SJCRH30 (cell line): ENCODE measurements at regions not wholly inside any gene's neighbourhood (a gene's known extent, or its start where the extent isn't known, plus 50 kb on each side); places are given as distances from the start of the nearest gene placed in this dataset.

Source experiments
- DNase-seq, 2 experiments: peaks; one replicate each; pipeline ENCODE4 v3.0.0-alpha.2; 2015 to 2020
- H3K27ac ChIP-seq: fragments of 250-450 bp; sonication (Bioruptor Pico); 2 replicates; pipeline ENCODE4 v1.5.1; 2020; ENCODE audit warnings: mild to moderate bottlenecking, moderate library complexity
- H3K27me3 ChIP-seq: fragments of 250-450 bp; sonication (Bioruptor Pico); 2 replicates; pipeline ENCODE4 v1.5.1; 2020; ENCODE audit warnings: mild to moderate bottlenecking, moderate library complexity
- H3K36me3 ChIP-seq: fragments of 250-450 bp; sonication (Bioruptor Pico); 2 replicates; pipeline ENCODE4 v1.5.1; 2020; ENCODE audit warnings: mild to moderate bottlenecking, moderate library complexity
- H3K4me1 ChIP-seq: fragments of 250-450 bp; sonication (Bioruptor Pico); 2 replicates; pipeline ENCODE4 v1.5.1; 2020; ENCODE audit warnings: mild to moderate bottlenecking, moderate library complexity
- H3K4me3 ChIP-seq: fragments of 250-450 bp; sonication (Bioruptor Pico); 2 replicates; pipeline ENCODE4 v1.5.1; 2020; ENCODE audit warnings: mild to moderate bottlenecking, moderate library complexity
- H3K9me3 ChIP-seq: fragments of 250-450 bp; sonication (Bioruptor Pico); replicated peaks from 2 replicates; pipeline ENCODE4 v1.5.1; 2020; ENCODE audit warnings: mild to moderate bottlenecking, moderate library complexity

- Histone ChIP-seq H3K27me3 (no peaks in the 10 kb centered on the region), H3K36me3 (no peaks in the 10 kb centered on the region), H3K27ac (no peak overlapping the region), H3K4me3 (no peak overlapping the region), H3K9me3 (no peaks in the 10 kb centered on the region), H3K4me1 (0 out of 2 replicates have a peak, but pooled peaks cover 5% of the 10 kb centered on the region)
- DNase-seq, result no peak
Measured at GRCh38 chr2:76639171-76639680, 883.0 kb downstream of the LRRTM4 start.

GRCh38 chr2:76633276-76633921 is 888.8 kb downstream of the LRRTM4 start:
- Histone ChIP-seq H3K9me3 (no peaks in the 10 kb centered on the region), H3K27ac (no peak overlapping the region), H3K27me3 (no peaks in the 10 kb centered on the region), H3K4me3 (no peak overlapping the region), H3K36me3 (no peaks in the 10 kb centered on the region), H3K4me1 (no peaks in the 10 kb centered on the region)
- DNase-seq, result no peak

GRCh38 chr2:76625101-76625500 is 897.1 kb downstream of the LRRTM4 start:
- Histone ChIP-seq H3K4me3 (peak overlapping the region; percentile 5), H3K4me1 (peaks cover 20% of the 10 kb centered on the region), H3K9me3 (no peaks in the 10 kb centered on the region; the same call in 1 of the 2 replicates), H3K27ac (peak overlapping the region; percentile 50), H3K36me3 (no peaks in the 10 kb centered on the region), H3K27me3 (no peaks in the 10 kb centered on the region)
- DNase-seq, result peak; percentile 78 to 90

DNA sequence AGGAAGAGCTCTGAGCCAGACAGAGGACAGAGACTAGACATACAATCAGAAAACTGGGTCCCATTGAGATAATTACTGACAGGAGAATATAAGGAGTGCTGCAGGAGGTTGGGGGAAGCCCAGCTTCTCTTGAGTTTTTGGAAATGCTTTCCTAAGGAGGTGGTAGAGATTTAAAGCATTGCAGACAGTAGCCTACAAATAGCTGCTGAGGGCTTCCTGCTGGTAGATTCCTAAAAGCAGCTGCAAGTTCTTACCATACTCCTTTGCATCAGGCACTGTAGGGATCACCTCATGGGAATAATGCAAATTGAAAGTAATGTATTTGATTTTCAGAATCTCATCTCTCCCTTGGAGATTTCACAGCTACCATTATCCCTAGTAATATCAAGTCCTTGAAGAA is 902.6 kb upstream of the GCFC2 start:
- no peaks in the 10 kb centered on the region for H3K36me3 ChIP-seq
- H3K4me1 ChIP-seq, result no peaks in the 10 kb centered on the region
- H3K9me3 ChIP-seq, result no peaks in the 10 kb centered on the region
- H3K4me3 ChIP-seq, result no peak overlapping the region
- no peak overlapping the region for H3K27ac ChIP-seq
- H3K27me3 ChIP-seq, result 0 out of 2 replicates have a peak, but pooled peaks cover 5% of the 10 kb centered on the region
- DNase-seq, result no peak

DNA sequence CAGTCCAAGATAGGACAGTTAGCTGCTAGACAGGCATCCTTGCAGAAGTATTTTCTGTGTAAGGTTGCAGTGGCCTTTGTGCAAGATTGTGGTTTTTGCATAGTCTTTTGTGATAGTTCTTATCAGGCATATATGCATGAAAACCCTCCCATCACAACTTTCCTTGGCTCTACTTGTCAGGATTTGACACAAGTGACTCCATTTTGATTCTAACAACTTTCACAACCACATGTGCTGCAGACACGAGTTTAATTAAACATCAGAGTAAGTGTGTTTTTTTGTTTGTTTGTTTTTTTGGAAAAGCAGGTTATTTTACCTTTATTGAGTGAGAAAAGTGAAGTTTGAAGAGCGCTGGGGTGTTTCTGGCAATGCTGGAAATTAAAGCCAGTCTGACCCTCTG is 902.0 kb upstream of the GCFC2 start:
- Histone ChIP-seq H3K27me3 (0 out of 2 replicates have a peak, but pooled peaks cover 5% of the 10 kb centered on the region), H3K9me3 (no peaks in the 10 kb centered on the region), H3K27ac (no peak overlapping the region), H3K4me1 (no peaks in the 10 kb centered on the region), H3K4me3 (no peak overlapping the region), H3K36me3 (no peaks in the 10 kb centered on the region)
- no peak for DNase-seq

DNA sequence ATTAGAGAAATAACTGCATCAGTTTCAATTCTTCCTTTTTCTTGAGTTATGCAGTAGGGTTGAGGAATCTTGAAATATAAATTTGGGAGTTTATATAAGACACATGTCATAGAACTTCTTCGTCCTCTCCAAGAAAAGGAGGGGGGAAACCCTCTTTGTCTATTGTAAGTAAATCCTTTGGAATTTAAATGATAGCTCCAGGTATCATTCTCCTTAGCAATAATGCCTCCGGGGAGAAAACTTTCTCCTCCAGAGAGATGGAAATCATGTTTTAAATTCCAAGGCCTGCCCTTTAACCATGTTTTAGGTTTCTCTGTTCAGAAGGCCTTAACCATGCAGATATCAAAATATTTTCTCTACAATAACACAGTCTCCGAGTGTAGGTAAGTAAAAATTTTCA is 899.7 kb upstream of the GCFC2 start:
- Histone ChIP-seq H3K27ac (no peak overlapping the region), H3K36me3 (no peaks in the 10 kb centered on the region), H3K27me3 (no peaks in the 10 kb centered on the region), H3K9me3 (no peaks in the 10 kb centered on the region), H3K4me1 (no peaks in the 10 kb centered on the region), H3K4me3 (no peak overlapping the region)
- DNase-seq, result no peak

DNA sequence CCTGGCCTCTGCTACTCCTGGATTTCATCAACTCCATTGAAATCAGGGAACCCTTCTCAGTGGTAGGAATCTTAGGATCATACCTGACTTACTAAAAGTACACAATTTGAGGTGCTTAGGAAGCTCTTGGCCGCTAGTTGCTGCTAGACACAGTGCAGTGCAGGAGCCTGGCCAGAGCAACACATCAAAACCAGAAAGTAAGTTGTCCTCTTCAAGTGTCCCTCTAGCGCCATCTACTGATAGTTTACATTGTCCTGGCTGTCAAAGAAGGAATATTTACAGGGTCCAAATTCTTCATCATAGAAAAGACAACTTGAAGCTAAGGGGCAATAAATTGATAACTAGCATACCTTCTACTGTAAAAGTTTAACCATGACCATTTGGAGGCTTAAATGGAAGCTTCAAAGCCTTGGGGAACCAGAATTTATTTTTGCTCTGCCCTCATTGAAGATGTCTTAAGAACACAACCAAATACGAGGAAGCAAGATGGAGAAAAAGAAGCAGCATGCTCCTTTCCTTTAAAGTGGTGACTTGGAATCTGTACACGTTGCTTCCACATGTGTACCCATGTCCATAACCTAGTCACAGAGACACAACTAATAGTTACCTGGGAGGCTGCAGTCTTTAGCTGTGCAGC is 889.1 kb upstream of the GCFC2 start:
- no peak overlapping the region for H3K27ac ChIP-seq
- H3K4me3 ChIP-seq, result no peak overlapping the region
- DNase-seq, result peak; percentile 82 to 92

GRCh38 chr2:76584474-76584873 is 873.8 kb upstream of the GCFC2 start:
- H3K27me3 ChIP-seq, result no peaks in the 10 kb centered on the region
- DNase-seq, result no peak
- H3K4me3 ChIP-seq, result no peak overlapping the region
- H3K4me1 ChIP-seq, result no peaks in the 10 kb centered on the region
- no peak overlapping the region for H3K27ac ChIP-seq
- no peaks in the 10 kb centered on the region for H3K36me3 ChIP-seq
- no peaks in the 10 kb centered on the region for H3K9me3 ChIP-seq

More for the DNA sequence above, 889.1 kb upstream of the GCFC2 start:
- H3K9me3 ChIP-seq, result no peaks in the 10 kb centered on the region
- H3K4me1 ChIP-seq, result no peaks in the 10 kb centered on the region
- H3K27me3 ChIP-seq, result no peaks in the 10 kb centered on the region
- no peaks in the 10 kb centered on the region for H3K36me3 ChIP-seq

DNA sequence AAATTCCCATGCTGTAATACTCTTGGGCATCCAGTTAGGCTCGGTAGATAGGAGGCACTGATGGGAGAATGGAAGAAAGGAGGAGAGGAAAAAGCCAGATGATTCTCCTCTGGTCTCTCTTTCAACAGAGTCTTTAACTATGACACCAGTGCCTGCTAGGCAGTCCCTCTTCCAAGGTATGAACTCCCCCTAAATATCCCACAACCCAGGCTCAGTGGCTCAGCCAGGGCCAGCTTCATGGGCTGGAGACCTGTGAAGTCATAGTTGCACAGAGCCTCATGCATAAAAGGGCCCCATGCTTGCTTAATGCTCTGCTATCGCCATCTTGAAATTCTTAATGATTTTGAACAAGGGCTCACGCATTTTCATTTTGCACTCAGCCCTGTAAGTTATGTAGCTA is 869.2 kb upstream of the GCFC2 start:
- H3K27me3 ChIP-seq, result no peaks in the 10 kb centered on the region
- H3K9me3 ChIP-seq, result no peaks in the 10 kb centered on the region
- H3K4me3 ChIP-seq, result no peak overlapping the region
- H3K4me1 ChIP-seq, result no peaks in the 10 kb centered on the region
- H3K27ac ChIP-seq, result no peak overlapping the region
- no peaks in the 10 kb centered on the region for H3K36me3 ChIP-seq
- DNase-seq, result no peak

- no peak for DNase-seq
- no peak overlapping the region for H3K4me3 ChIP-seq
- H3K36me3 ChIP-seq, result no peaks in the 10 kb centered on the region
- H3K9me3 ChIP-seq, result no peaks in the 10 kb centered on the region
- H3K4me1 ChIP-seq, result no peaks in the 10 kb centered on the region
- no peak overlapping the region for H3K27ac ChIP-seq
- H3K27me3 ChIP-seq, result no peaks in the 10 kb centered on the region
Measured at GRCh38 chr2:76572981-76573380, 862.3 kb upstream of the GCFC2 start.

DNA sequence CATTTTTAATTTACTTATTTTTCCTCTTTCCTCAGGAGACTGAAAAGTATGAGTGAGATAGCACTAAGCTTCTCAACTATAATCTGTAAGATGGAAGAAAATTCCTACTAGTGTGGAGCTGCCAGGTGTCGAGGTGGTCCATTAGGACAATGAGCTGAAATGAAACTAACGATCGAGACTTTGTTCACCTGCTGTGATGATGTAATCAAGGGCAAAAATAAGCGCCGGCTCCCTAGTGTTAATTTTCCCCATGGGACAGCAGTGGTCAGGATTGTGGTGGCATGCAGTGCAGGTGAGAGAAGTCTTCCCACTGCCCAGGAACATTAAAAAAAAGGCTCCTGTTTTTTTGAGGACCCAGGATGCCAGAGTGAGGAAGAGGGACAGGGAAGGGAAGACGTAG is 859.1 kb upstream of the GCFC2 start:
- no peak overlapping the region for H3K4me3 ChIP-seq
- H3K27ac ChIP-seq, result no peak overlapping the region
- no peaks in the 10 kb centered on the region for H3K9me3 ChIP-seq
- H3K36me3 ChIP-seq, result no peaks in the 10 kb centered on the region
- H3K4me1 ChIP-seq, result no peaks in the 10 kb centered on the region
- H3K27me3 ChIP-seq, result no peaks in the 10 kb centered on the region
- no peak for DNase-seq

- H3K9me3 ChIP-seq, result no peaks in the 10 kb centered on the region
- H3K36me3 ChIP-seq, result no peaks in the 10 kb centered on the region
- no peaks in the 10 kb centered on the region for H3K4me1 ChIP-seq
- H3K27ac ChIP-seq, result no peak overlapping the region
- no peak overlapping the region for H3K4me3 ChIP-seq
- DNase-seq, result no peak
- H3K27me3 ChIP-seq, result no peaks in the 10 kb centered on the region
Measured at GRCh38 chr2:76567478-76567877, 856.8 kb upstream of the GCFC2 start.

DNA sequence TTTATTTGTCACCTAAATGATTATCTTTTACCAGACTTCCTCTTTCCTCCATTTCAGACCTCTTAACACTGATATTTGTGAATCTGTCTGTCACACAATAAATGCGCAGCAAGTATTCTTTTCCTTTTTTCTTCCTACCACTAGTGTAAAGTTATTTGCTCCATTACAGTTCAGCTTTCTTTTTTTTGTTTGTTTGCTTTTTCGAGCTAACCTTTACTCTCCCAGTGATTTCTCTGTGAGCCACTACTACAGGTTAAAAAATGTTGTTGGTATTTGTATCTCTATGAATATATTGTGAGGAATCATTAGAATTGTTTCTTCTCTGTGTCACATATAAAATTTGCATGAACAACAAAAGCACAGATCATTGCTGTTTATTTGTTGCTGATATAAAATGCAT is 854.0 kb upstream of the GCFC2 start:
- Histone ChIP-seq H3K36me3 (no peaks in the 10 kb centered on the region), H3K4me1 (no peaks in the 10 kb centered on the region), H3K27ac (no peak overlapping the region), H3K4me3 (no peak overlapping the region), H3K27me3 (no peaks in the 10 kb centered on the region), H3K9me3 (no peaks in the 10 kb centered on the region)
- no peak for DNase-seq

DNA sequence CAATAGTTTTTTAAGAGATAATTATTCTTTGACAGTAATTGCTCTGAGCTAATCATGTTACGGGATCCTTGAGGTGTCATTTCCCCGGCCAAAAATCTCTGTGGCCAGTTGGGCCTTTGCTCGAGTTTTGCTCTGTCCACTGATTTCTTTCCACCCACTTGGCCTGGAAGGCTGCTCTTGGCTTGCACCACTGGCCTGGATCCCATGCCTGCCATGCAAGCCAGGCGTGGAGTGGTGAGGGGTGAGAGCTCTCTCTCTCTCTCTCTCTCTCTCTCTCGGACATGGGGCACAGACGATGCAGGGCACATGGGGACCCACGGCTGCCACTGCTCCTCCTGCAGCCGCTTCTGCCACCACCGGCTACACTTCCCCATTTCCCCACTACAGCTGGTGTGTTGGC is 853.0 kb upstream of the GCFC2 start:
- Histone ChIP-seq H3K4me3 (no peak overlapping the region), H3K27me3 (no peaks in the 10 kb centered on the region), H3K36me3 (no peaks in the 10 kb centered on the region), H3K27ac (no peak overlapping the region), H3K4me1 (no peaks in the 10 kb centered on the region), H3K9me3 (no peaks in the 10 kb centered on the region)
- DNase-seq, result no peak

GRCh38 chr2:76558157-76558556 is 847.4 kb upstream of the GCFC2 start:
- no peak for DNase-seq
- H3K4me3 ChIP-seq, result no peak overlapping the region
- H3K27me3 ChIP-seq, result no peaks in the 10 kb centered on the region
- H3K36me3 ChIP-seq, result no peaks in the 10 kb centered on the region
- H3K4me1 ChIP-seq, result no peaks in the 10 kb centered on the region
- H3K9me3 ChIP-seq, result no peaks in the 10 kb centered on the region
- no peak overlapping the region for H3K27ac ChIP-seq

DNA sequence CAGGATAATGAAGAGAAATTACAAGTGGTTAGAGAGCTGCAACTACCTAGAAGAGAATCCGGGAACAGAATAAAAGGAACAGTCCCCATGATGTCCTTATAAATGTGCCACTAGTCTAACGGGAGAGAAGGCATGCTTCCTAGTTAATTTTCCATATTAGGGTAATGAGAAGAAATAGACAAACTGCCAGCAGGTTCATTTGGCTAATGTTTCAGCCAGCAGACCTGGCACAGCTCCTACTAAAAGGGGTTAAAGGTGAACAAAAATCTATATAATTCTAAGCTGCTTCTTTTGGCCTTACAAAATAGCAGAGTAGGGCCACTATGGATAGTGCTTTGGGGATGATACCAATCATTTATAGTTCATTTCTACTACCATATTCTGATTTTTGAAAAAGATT is 845.3 kb upstream of the GCFC2 start:
- H3K27ac ChIP-seq, result no peak overlapping the region
- no peak overlapping the region for H3K4me3 ChIP-seq
- DNase-seq, result no peak

More for the DNA sequence above, 845.3 kb upstream of the GCFC2 start:
- Histone ChIP-seq H3K27me3 (no peaks in the 10 kb centered on the region), H3K36me3 (no peaks in the 10 kb centered on the region), H3K4me1 (no peaks in the 10 kb centered on the region), H3K9me3 (no peaks in the 10 kb centered on the region)
